IMR-90 (cell line): ENCODE measurements at regions not wholly inside any gene's neighbourhood (a gene's known extent, or its start where the extent isn't known, plus 50 kb on each side); places are given as distances from the start of the nearest gene placed in this dataset.

Experiments used
- ATAC-seq: fragments of 200-7000 bp; cut with Tn5 transposase; 2 replicates; pipeline ENCODE4 v1.9.1; 2020; ENCODE audit warnings: low read depth, mild to moderate bottlenecking, moderate library complexity
- BruUV-seq: library from RNA; stranded (reverse); fragments of 400-500 nt; replicated peaks from 2 replicates; lab custom pipeline; 2021; lab: Mats Ljungman, UMichigan
- CTCF ChIA-PET: fragments of 300-600 bp; formaldehyde crosslinking; extraction: SDS; loops from one replicate; lab custom pipeline; 2021; ENCODE audit warnings: antibody characterized with exemption; lab: Yijun Ruan, JAX
- POLR2A ChIA-PET: fragments of 300-600 bp; sonication (Branson Sonifier 250); formaldehyde crosslinking; loops from one replicate; lab custom pipeline; 2022; ENCODE audit warnings: antibody characterized with exemption; ENCODE audit not compliant: unreplicated experiment; lab: Charles Lee
- DNase-seq: peaks from one replicate; pipeline ENCODE4 v3.0.0; 2013
- H2AFZ ChIP-seq: replicated peaks from 2 replicates; pipeline ENCODE3; 2013; ENCODE audit warnings: low read length, mild to moderate bottlenecking; ENCODE audit not compliant: poor library complexity
- H2AK5ac ChIP-seq: 2 replicates; pipeline ENCODE4 v1.6.1; 2013; ENCODE audit warnings: low read depth, low read length, inconsistent platforms
- H2AK9ac ChIP-seq: replicated peaks from 2 replicates; pipeline ENCODE3; 2013; ENCODE audit warnings: mild to moderate bottlenecking, low read depth, low read length, moderate library complexity; ENCODE audit not compliant: poor library complexity
- H2BK120ac ChIP-seq: 2 replicates; pipeline ENCODE4 v1.6.1; 2013; ENCODE audit warnings: low read depth, low read length, inconsistent platforms
- H2BK15ac ChIP-seq: 3 replicates; pipeline ENCODE4 v1.6.1; 2013; ENCODE audit warnings: low read depth, low read length, inconsistent platforms
- H2BK20ac ChIP-seq: 2 replicates; pipeline ENCODE4 v1.6.1; 2013; ENCODE audit warnings: low read depth, mild to moderate bottlenecking, inconsistent platforms, low read length, moderate library complexity
- H2BK5ac ChIP-seq: 2 replicates; pipeline ENCODE4 v1.6.1; 2013; ENCODE audit warnings: mild to moderate bottlenecking, low read depth, low read length, inconsistent platforms; ENCODE audit not compliant: poor library complexity, severe bottlenecking
- H3K14ac ChIP-seq: replicated peaks from 2 replicates; pipeline ENCODE4 v1.6.1; 2013; ENCODE audit warnings: low read depth, low read length, inconsistent platforms
- H3K18ac ChIP-seq: 2 replicates; pipeline ENCODE4 v1.6.1; 2013; ENCODE audit warnings: low read depth, low read length, control low read depth
- H3K23ac ChIP-seq: 2 replicates; pipeline ENCODE4 v1.6.1; 2013; ENCODE audit warnings: low read depth, low read length, inconsistent platforms
- H3K27ac ChIP-seq: 2 replicates; pipeline ENCODE4 v1.5.1; 2013; ENCODE audit warnings: mild to moderate bottlenecking, control low read depth, low read length; ENCODE audit not compliant: insufficient read depth
- H3K27me3 ChIP-seq: 2 replicates; pipeline ENCODE4 v1.6.1; 2013; ENCODE audit warnings: low read length; ENCODE audit not compliant: control insufficient read depth, insufficient read depth
- H3K36me3 ChIP-seq: 2 replicates; pipeline ENCODE4 v1.6.1; 2013; ENCODE audit warnings: low read length, mixed read lengths; ENCODE audit not compliant: control insufficient read depth, insufficient read depth
- H3K4ac ChIP-seq: 2 replicates; pipeline ENCODE4 v1.6.1; 2013; ENCODE audit warnings: low read depth, low read length, inconsistent platforms
- H3K4me1 ChIP-seq: 2 replicates; pipeline ENCODE4 v1.6.1; 2013; ENCODE audit warnings: low read length, mixed read lengths; ENCODE audit not compliant: control insufficient read depth, insufficient read depth
- H3K4me2 ChIP-seq: 2 replicates; pipeline ENCODE4 v1.6.1; 2013; ENCODE audit warnings: low read depth, mild to moderate bottlenecking, control low read depth, low read length, moderate library complexity
- H3K4me3 ChIP-seq: 2 replicates; pipeline ENCODE4 v1.5.1; 2013; ENCODE audit warnings: low read depth, mild to moderate bottlenecking, control low read depth, low read length, moderate library complexity; ENCODE audit not compliant: insufficient read depth
- H3K56ac ChIP-seq: 2 replicates; pipeline ENCODE4 v1.6.1; 2013; ENCODE audit warnings: low read length, inconsistent platforms; ENCODE audit not compliant: insufficient read depth; ENCODE audit errors: extremely low read depth
- H3K79me1 ChIP-seq, 2 experiments: 2 replicates each; pipeline ENCODE4 v1.6.1; 2013; ENCODE audit warnings: low read length in 2 of 2, inconsistent platforms in 1 of 2, low read depth in 1 of 2
- H3K9ac ChIP-seq: 2 replicates; pipeline ENCODE4 v1.6.1; 2013; ENCODE audit warnings: low read depth, low read length, control low read depth
- H3K9me1 ChIP-seq: 2 replicates; pipeline ENCODE4 v1.6.1; 2013; ENCODE audit warnings: low read length, inconsistent platforms; ENCODE audit not compliant: insufficient read depth
- H3K9me3 ChIP-seq: 2 replicates; pipeline ENCODE4 v1.6.1; 2013; ENCODE audit warnings: low read length; ENCODE audit not compliant: control insufficient read depth, insufficient read depth
- H4K20me1 ChIP-seq: 2 replicates; pipeline ENCODE4 v1.6.1; 2013; ENCODE audit warnings: low read length, inconsistent platforms; ENCODE audit not compliant: insufficient read depth
- H4K5ac ChIP-seq: 2 replicates; pipeline ENCODE4 v1.6.1; 2013; ENCODE audit warnings: mild to moderate bottlenecking, low read depth, low read length, control low read depth
- H4K8ac ChIP-seq, 2 experiments: 2 replicates each; pipeline ENCODE4 v1.6.1; 2013; ENCODE audit warnings: low read depth in 2 of 2, low read length in 2 of 2, control low read depth in 1 of 2, inconsistent platforms in 1 of 2
- H4K91ac ChIP-seq: 2 replicates; pipeline ENCODE4 v1.6.1; 2013; ENCODE audit warnings: low read depth, low read length, inconsistent platforms; ENCODE audit not compliant: insufficient read depth
- MAFK ChIP-seq: IDR thresholded peaks from 2 replicates; pipeline ENCODE4 v1.6.1; 2012; ENCODE audit warnings: low read depth, low read length, improper control_type of control experiment
- MXI1 ChIP-seq: IDR thresholded peaks from 2 replicates; pipeline ENCODE4 v1.6.1; 2012; ENCODE audit warnings: low read depth, mild to moderate bottlenecking, low read length, moderate library complexity, borderline replicate concordance
- POLR2A ChIP-seq: IDR thresholded peaks from 2 replicates; pipeline ENCODE4 v1.6.1; 2012; ENCODE audit warnings: mild to moderate bottlenecking, low read depth, low read length
- WGBS, 2 experiments: methylation state at CpG; one replicate each; pipeline versions ENCODE4 v1.1.5 to v1.1.7; 2013; ENCODE audit warnings: missing lambda C conversion rate in 2 of 2; ENCODE audit not compliant: insufficient read length in 1 of 2; ENCODE audit errors: extremely low coverage in 2 of 2; 5-methylcytosine and 5-hydroxymethylcytosine counted together
- dilution Hi-C: fragments of 300-500 bp; cut with HindIII; formaldehyde crosslinking; loops from one replicate; pipeline ENCODE4 v1.14.3; 2018; ENCODE audit warnings: low sequenced_read_pairs; ENCODE audit not compliant: unreplicated experiment
- in situ Hi-C: fragments of 300-500 bp; cut with MboI; formaldehyde crosslinking; loops from 3 replicates; pipeline ENCODE4 v1.14.3; 2019; ENCODE audit warnings: low sequenced_read_pairs, inconsistent platforms, mixed read lengths
- intact Hi-C: fragments of 100-400 bp; cut with micrococcal nuclease; formaldehyde crosslinking; loops from 2 replicates; pipeline ENCODE4 v1.10.0; 2022
- TF ChIP-seq, protein P1 (sequence below): fragments of 150-350 bp; IDR thresholded peaks from 2 replicates; pipeline ENCODE4 v1.6.1; 2017; ENCODE audit warnings: mild to moderate bottlenecking, antibody characterized with exemption, low read length, low read depth

DNA sequence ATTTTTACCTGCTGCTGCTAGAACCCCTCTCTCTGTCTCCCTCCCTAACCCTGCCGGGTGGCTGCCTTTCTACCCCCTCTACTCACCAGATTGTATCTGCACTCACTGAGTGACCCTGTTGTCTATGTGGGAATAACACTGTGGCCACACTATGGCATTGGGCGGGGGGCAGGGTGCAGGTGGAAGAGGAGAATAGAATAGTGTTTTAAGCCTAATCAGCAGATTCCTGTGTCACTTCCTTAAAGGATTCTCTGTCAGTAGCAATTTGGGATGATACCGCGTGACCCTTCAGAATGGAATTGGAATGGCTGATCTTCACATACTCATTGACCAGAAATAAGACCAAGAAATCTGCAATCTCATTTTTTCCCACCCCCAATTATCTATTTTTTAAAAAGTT, 67.1 kb upstream of the ANKRD1 start:
- no CpG with 5 or more reads among the region's 4 CpGs for WGBS, 2 experiments
- Histone ChIP-seq H4K8ac (no peak overlapping the region), H3K4me1 (no peaks in the 10 kb centered on the region), H3K18ac (no peak overlapping the region), H3K23ac (no peak overlapping the region), H2BK5ac (no peak overlapping the region), H3K9ac (no peak overlapping the region), H4K5ac (no peak overlapping the region), H2AFZ (no peak overlapping the region), H3K9me1 (no peaks in the 10 kb centered on the region), H3K4me3 (no peak overlapping the region), H3K4ac (no peak overlapping the region), H4K91ac (no peak overlapping the region), H2BK120ac (no peak overlapping the region), H3K56ac (no peak overlapping the region), H3K9me3 (no peaks in the 10 kb centered on the region), H3K27me3 (peaks cover 2% of the 10 kb centered on the region), H2BK20ac (no peak overlapping the region), H3K36me3 (no peaks in the 10 kb centered on the region), H2AK9ac (no peak overlapping the region), H4K20me1 (no peaks in the 10 kb centered on the region), H2BK15ac (no peak overlapping the region), H3K79me1 (no peaks in the 10 kb centered on the region), H2AK5ac (no peak overlapping the region), H3K4me2 (no peak overlapping the region), H3K27ac (no peak overlapping the region), H3K14ac (no peak overlapping the region)
- ChIA-PET POLR2A (no interaction called here), CTCF (no interaction called here)
- dilution Hi-C loops (no loop called here), intact Hi-C loops (no loop called here), in situ Hi-C loops (no loop called here)
- TF ChIP-seq, protein P1, sequence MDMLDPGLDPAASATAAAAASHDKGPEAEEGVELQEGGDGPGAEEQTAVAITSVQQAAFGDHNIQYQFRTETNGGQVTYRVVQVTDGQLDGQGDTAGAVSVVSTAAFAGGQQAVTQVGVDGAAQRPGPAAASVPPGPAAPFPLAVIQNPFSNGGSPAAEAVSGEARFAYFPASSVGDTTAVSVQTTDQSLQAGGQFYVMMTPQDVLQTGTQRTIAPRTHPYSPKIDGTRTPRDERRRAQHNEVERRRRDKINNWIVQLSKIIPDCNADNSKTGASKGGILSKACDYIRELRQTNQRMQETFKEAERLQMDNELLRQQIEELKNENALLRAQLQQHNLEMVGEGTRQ: no peak
- TF ChIP-seq MXI1: no peak
- TF ChIP-seq MAFK: peak; percentile 72
- no peak for TF ChIP-seq POLR2A
- DNase-seq (no peak), ATAC-seq (no peak)
- BruUV-seq: no TSS peak
